ENCODE measurements at regions not wholly inside any gene's neighbourhood (a gene's known extent, or its start where the extent isn't known, plus 50 kb on each side); places are given as distances from the start of the nearest gene placed in this dataset.

GRCh38 chr3:22308871-22309270, 557.9 kb upstream of the ZNF385D start:
- Mint-ChIP-seq H3K4me1 (no peaks in the 10 kb centered on the region), H3K9me3 (peaks cover 15 to 52% (median 18%) of the 10 kb centered on the region in 6 donors), H3K27me3 (ENCODE audit: low read depth in 3 of 3) (no peaks in the 10 kb centered on the region), H3K4me3 (no peak overlapping the region), H3K27ac (no peak overlapping the region), H3K36me3 (no peaks in the 10 kb centered on the region)
- no peak for DNase-seq

GRCh38 chr3:22315925-22316324, 564.9 kb upstream of the ZNF385D start:
- DNase-seq: no peak
- Mint-ChIP-seq H3K36me3 (no peaks in the 10 kb centered on the region), H3K27ac (no peak overlapping the region), H3K4me3 (no peak overlapping the region), H3K27me3 (ENCODE audit: low read depth in 3 of 3) (no peaks in the 10 kb centered on the region), H3K9me3 (peaks cover 12 to 56% (median 31%) of the 10 kb centered on the region in 6 donors), H3K4me1 (no peaks in the 10 kb centered on the region)

- H3K27ac Mint-ChIP-seq: no peak overlapping the region
- DNase-seq: no peak
- no peak overlapping the region for H3K4me3 Mint-ChIP-seq
- peaks cover 10 to 67% (median 34%) of the 10 kb centered on the region in 6 donors for H3K9me3 Mint-ChIP-seq
- H3K36me3 Mint-ChIP-seq: no peaks in the 10 kb centered on the region
- H3K4me1 Mint-ChIP-seq: no peaks in the 10 kb centered on the region
- H3K27me3 Mint-ChIP-seq (ENCODE audit: low read depth in 3 of 3): peaks cover 0 to 1% (median 0%) of the 10 kb centered on the region in 3 donors
These were observed 567.3 kb upstream of the ZNF385D start for GRCh38 chr3:22318325-22318724.

GRCh38 chr3:22319446-22319845, 568.4 kb upstream of the ZNF385D start:
- no peaks in the 10 kb centered on the region for H3K36me3 Mint-ChIP-seq
- no peaks in the 10 kb centered on the region for H3K4me1 Mint-ChIP-seq
- H3K4me3 Mint-ChIP-seq: no peak overlapping the region
- no peak for DNase-seq
- H3K27ac Mint-ChIP-seq: no peak overlapping the region
- H3K27me3 Mint-ChIP-seq (ENCODE audit: low read depth in 3 of 3): peaks cover 0 to 1% (median 0%) of the 10 kb centered on the region in 3 donors
- H3K9me3 Mint-ChIP-seq: peaks cover 11 to 56% (median 28%) of the 10 kb centered on the region in 6 donors

- Mint-ChIP-seq H3K27me3 (ENCODE audit: low read depth in 3 of 3) (peaks cover 0 to 3% (median 1%) of the 10 kb centered on the region in 3 donors), H3K27ac (no peak overlapping the region), H3K9me3 (peaks cover 9 to 47% (median 22%) of the 10 kb centered on the region in 6 donors), H3K4me3 (no peak overlapping the region), H3K4me1 (no peaks in the 10 kb centered on the region), H3K36me3 (no peaks in the 10 kb centered on the region)
- no peak for DNase-seq
These were observed 571.9 kb upstream of the ZNF385D start for GRCh38 chr3:22322861-22323260.

- no peak overlapping the region for H3K27ac Mint-ChIP-seq
- no peak overlapping the region for H3K4me3 Mint-ChIP-seq
- no peaks in the 10 kb centered on the region for H3K4me1 Mint-ChIP-seq
- no peaks in the 10 kb centered on the region for H3K36me3 Mint-ChIP-seq
- no peak for DNase-seq
- H3K9me3 Mint-ChIP-seq: peaks cover 8 to 47% (median 24%) of the 10 kb centered on the region in 6 donors
- peaks cover 0 to 3% (median 1%) of the 10 kb centered on the region in 3 donors for H3K27me3 Mint-ChIP-seq (ENCODE audit: low read depth in 3 of 3)
These were observed 575.3 kb upstream of the ZNF385D start for GRCh38 chr3:22326305-22326704.

- peaks cover 0 to 2% (median 0%) of the 10 kb centered on the region in 3 donors for H3K27me3 Mint-ChIP-seq (ENCODE audit: low read depth in 3 of 3)
- H3K9me3 Mint-ChIP-seq: peaks cover 4 to 42% (median 15%) of the 10 kb centered on the region in 6 donors
- no peak overlapping the region for H3K4me3 Mint-ChIP-seq
- H3K4me1 Mint-ChIP-seq: no peaks in the 10 kb centered on the region
- H3K27ac Mint-ChIP-seq: no peak overlapping the region
- no peaks in the 10 kb centered on the region for H3K36me3 Mint-ChIP-seq
- DNase-seq: no peak
These were observed 584.0 kb upstream of the ZNF385D start for GRCh38 chr3:22334996-22335395.

GRCh38 chr3:22349215-22349851, 598.3 kb upstream of the ZNF385D start:
- H3K27me3 Mint-ChIP-seq (ENCODE audit: low read depth in 3 of 3): peaks cover 0 to 2% (median 0%) of the 10 kb centered on the region in 3 donors
- no peak overlapping the region for H3K27ac Mint-ChIP-seq
- peaks cover 0 to 20% (median 12%) of the 10 kb centered on the region in 6 donors for H3K9me3 Mint-ChIP-seq
- no peak for DNase-seq
- H3K36me3 Mint-ChIP-seq: no peaks in the 10 kb centered on the region
- H3K4me3 Mint-ChIP-seq: no peak overlapping the region
- H3K4me1 Mint-ChIP-seq: no peaks in the 10 kb centered on the region

GRCh38 chr3:22351806-22352205, 600.8 kb upstream of the ZNF385D start:
- no peaks in the 10 kb centered on the region for H3K4me1 Mint-ChIP-seq
- H3K27ac Mint-ChIP-seq: no peak overlapping the region
- no peak overlapping the region for H3K4me3 Mint-ChIP-seq
- peaks cover 2 to 16% (median 8%) of the 10 kb centered on the region in 6 donors for H3K9me3 Mint-ChIP-seq
- H3K36me3 Mint-ChIP-seq: no peaks in the 10 kb centered on the region
- H3K27me3 Mint-ChIP-seq (ENCODE audit: low read depth in 3 of 3): peaks cover 0 to 2% (median 0%) of the 10 kb centered on the region in 3 donors
- DNase-seq: no peak

- no peaks in the 10 kb centered on the region for H3K4me1 Mint-ChIP-seq
- H3K27me3 Mint-ChIP-seq (ENCODE audit: low read depth in 3 of 3): peaks cover 0 to 2% (median 0%) of the 10 kb centered on the region in 3 donors
- H3K27ac Mint-ChIP-seq: no peak overlapping the region
- DNase-seq: no peak
- H3K4me3 Mint-ChIP-seq: no peak overlapping the region
- H3K9me3 Mint-ChIP-seq: peaks cover 2 to 16% (median 8%) of the 10 kb centered on the region in 6 donors
- H3K36me3 Mint-ChIP-seq: no peaks in the 10 kb centered on the region
These were observed 602.1 kb upstream of the ZNF385D start for GRCh38 chr3:22353126-22353525.

GRCh38 chr3:22358334-22358733, 607.3 kb upstream of the ZNF385D start:
- Mint-ChIP-seq H3K36me3 (no peaks in the 10 kb centered on the region), H3K9me3 (peaks cover 5 to 29% (median 9%) of the 10 kb centered on the region in 6 donors), H3K27me3 (ENCODE audit: low read depth in 3 of 3) (no peaks in the 10 kb centered on the region), H3K4me1 (no peaks in the 10 kb centered on the region), H3K27ac (no peak overlapping the region), H3K4me3 (no peak overlapping the region)
- no peak for DNase-seq

GRCh38 chr3:22360164-22360563, 609.2 kb upstream of the ZNF385D start:
- no peaks in the 10 kb centered on the region for H3K36me3 Mint-ChIP-seq
- no peak overlapping the region for H3K27ac Mint-ChIP-seq
- H3K4me1 Mint-ChIP-seq: no peaks in the 10 kb centered on the region
- H3K4me3 Mint-ChIP-seq: no peak overlapping the region
- H3K9me3 Mint-ChIP-seq: peaks cover 4 to 28% (median 8%) of the 10 kb centered on the region in 6 donors
- H3K27me3 Mint-ChIP-seq (ENCODE audit: low read depth in 3 of 3): no peaks in the 10 kb centered on the region
- DNase-seq: no peak

- peaks cover 4 to 29% (median 8%) of the 10 kb centered on the region in 6 donors for H3K9me3 Mint-ChIP-seq
- DNase-seq: no peak
- H3K4me1 Mint-ChIP-seq: no peaks in the 10 kb centered on the region
- no peak overlapping the region for H3K27ac Mint-ChIP-seq
- H3K4me3 Mint-ChIP-seq: no peak overlapping the region
- no peaks in the 10 kb centered on the region for H3K27me3 Mint-ChIP-seq (ENCODE audit: low read depth in 3 of 3)
- no peaks in the 10 kb centered on the region for H3K36me3 Mint-ChIP-seq
These were observed 610.0 kb upstream of the ZNF385D start for GRCh38 chr3:22360970-22361369.

GRCh38 chr3:22361521-22361920, 610.5 kb upstream of the ZNF385D start:
- H3K36me3 Mint-ChIP-seq: no peaks in the 10 kb centered on the region
- no peak overlapping the region for H3K27ac Mint-ChIP-seq
- no peaks in the 10 kb centered on the region for H3K4me1 Mint-ChIP-seq

GRCh38 chr3:22364851-22365250, 613.8 kb upstream of the ZNF385D start:
- no peak for DNase-seq
- Mint-ChIP-seq H3K9me3 (peaks cover 3 to 27% (median 7%) of the 10 kb centered on the region in 6 donors), H3K36me3 (no peaks in the 10 kb centered on the region), H3K4me1 (no peaks in the 10 kb centered on the region), H3K27ac (no peak overlapping the region), H3K27me3 (ENCODE audit: low read depth in 3 of 3) (peaks cover 0 to under 1% (median 0%) of the 10 kb centered on the region in 3 donors), H3K4me3 (no peak overlapping the region)

More at GRCh38 chr3:22361521-22361920, 610.5 kb upstream of the ZNF385D start:
- no peak for DNase-seq
- H3K4me3 Mint-ChIP-seq: no peak overlapping the region
- peaks cover 5 to 29% (median 8%) of the 10 kb centered on the region in 6 donors for H3K9me3 Mint-ChIP-seq
- no peaks in the 10 kb centered on the region for H3K27me3 Mint-ChIP-seq (ENCODE audit: low read depth in 3 of 3)

All from immature natural killer cell (primary cell).